WERI-Rb-1 (cell line): ENCODE measurements at regions not wholly inside any gene's neighbourhood (a gene's known extent, or its start where the extent isn't known, plus 50 kb on each side); places are given as distances from the start of the nearest gene placed in this dataset.

Source experiments
- DNase-seq: peaks from one replicate; pipeline ENCODE4 v3.0.0-alpha.2; 2020
- H3K27ac ChIP-seq: fragments of 250-450 bp; sonication (Bioruptor Pico); 2 replicates; pipeline ENCODE4 v1.5.1; 2020; ENCODE audit warnings: mild to moderate bottlenecking, moderate library complexity
- H3K27me3 ChIP-seq: fragments of 250-450 bp; sonication (Bioruptor Pico); 2 replicates; pipeline ENCODE4 v1.5.1; 2021; ENCODE audit warnings: mild to moderate bottlenecking, low read depth, moderate library complexity; ENCODE audit not compliant: insufficient read depth, severe bottlenecking
- H3K36me3 ChIP-seq: fragments of 250-450 bp; sonication (Bioruptor Pico); 2 replicates; pipeline ENCODE4 v1.5.1; 2020; ENCODE audit warnings: mild to moderate bottlenecking, moderate library complexity
- H3K4me3 ChIP-seq: 2 replicates; pipeline ENCODE4 v1.5.1; 2011; ENCODE audit warnings: low read depth, mild to moderate bottlenecking, control low read depth, low read length
- H3K9me3 ChIP-seq: fragments of 250-450 bp; sonication (Bioruptor Pico); 2 replicates; pipeline ENCODE4 v1.5.1; 2021; ENCODE audit warnings: mild to moderate bottlenecking, moderate library complexity; ENCODE audit not compliant: severe bottlenecking
- TF ChIP-seq, protein P1 (sequence below): IDR thresholded peaks from 2 replicates; pipeline ENCODE4 v1.5.1; 2011; ENCODE audit warnings: low read depth, mild to moderate bottlenecking, control low read depth, inconsistent platforms, low read length

DNA sequence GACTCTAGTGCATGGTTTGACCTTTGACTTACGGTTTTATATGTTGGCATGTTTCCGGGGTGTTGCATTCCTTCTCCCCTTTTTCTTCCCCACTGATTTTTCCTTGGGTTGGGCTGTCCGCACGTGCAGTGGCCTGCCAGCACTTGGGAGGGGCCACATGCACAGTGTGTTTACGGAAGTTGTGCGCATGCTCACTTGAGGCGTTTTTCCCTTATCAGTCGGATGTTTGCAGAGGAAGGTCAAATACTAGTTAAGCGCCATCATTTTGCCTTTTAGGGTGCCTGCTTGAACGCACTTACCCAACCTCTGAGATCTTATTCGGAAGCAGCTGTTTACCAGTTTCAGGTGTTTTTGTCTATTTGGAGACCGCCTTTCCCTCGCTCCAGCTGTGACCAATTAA is 653.9 kb upstream of the AADAT start:
- TF ChIP-seq, protein P1, sequence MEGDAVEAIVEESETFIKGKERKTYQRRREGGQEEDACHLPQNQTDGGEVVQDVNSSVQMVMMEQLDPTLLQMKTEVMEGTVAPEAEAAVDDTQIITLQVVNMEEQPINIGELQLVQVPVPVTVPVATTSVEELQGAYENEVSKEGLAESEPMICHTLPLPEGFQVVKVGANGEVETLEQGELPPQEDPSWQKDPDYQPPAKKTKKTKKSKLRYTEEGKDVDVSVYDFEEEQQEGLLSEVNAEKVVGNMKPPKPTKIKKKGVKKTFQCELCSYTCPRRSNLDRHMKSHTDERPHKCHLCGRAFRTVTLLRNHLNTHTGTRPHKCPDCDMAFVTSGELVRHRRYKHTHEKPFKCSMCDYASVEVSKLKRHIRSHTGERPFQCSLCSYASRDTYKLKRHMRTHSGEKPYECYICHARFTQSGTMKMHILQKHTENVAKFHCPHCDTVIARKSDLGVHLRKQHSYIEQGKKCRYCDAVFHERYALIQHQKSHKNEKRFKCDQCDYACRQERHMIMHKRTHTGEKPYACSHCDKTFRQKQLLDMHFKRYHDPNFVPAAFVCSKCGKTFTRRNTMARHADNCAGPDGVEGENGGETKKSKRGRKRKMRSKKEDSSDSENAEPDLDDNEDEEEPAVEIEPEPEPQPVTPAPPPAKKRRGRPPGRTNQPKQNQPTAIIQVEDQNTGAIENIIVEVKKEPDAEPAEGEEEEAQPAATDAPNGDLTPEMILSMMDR: no peak
- Histone ChIP-seq H3K36me3 (no peaks in the 10 kb centered on the region), H3K4me3 (no peak overlapping the region), H3K9me3 (no peaks in the 10 kb centered on the region), H3K27me3 (no peaks in the 10 kb centered on the region), H3K27ac (no peak overlapping the region)
- DNase-seq: no peak

DNA sequence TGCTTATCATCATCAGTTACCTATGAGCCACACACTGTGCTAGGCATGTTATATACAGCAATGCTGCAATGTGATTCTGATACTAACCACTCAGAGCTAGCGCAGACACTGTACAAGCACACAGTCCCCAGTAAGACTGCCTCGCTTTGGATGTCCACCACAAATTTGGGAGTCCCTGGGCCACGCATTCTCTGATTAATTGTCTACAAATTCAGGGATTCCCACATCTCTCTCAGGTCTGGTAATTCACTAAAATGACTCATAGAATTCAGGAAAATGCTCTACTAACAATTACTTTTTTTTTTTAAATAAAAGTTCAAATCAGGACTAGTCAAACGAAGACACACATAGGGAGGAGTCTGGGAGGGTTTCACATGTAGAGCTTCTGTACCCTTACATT is 652.1 kb upstream of the AADAT start:
- TF ChIP-seq, protein P1: no peak
- Histone ChIP-seq H3K27me3 (no peaks in the 10 kb centered on the region), H3K4me3 (no peak overlapping the region), H3K9me3 (no peaks in the 10 kb centered on the region), H3K36me3 (no peaks in the 10 kb centered on the region), H3K27ac (no peak overlapping the region)
- DNase-seq: no peak

DNA sequence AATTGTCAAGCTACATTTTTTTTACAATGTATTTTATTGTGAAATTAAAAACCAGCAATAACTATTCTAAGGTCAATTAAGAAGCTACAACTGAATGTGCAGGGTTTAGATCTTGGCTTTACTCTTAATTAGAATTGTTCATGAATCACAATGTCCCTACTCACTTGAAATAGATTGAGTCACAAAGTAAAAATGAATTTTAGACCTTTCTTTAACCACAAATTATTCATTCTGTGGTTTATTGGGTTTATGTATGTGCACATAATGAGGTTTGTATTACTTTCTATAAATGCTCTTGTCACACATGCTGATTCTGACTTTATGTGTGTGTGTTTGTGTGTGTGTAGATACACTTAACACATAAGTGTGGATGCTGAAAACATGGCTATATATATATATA is 647.0 kb upstream of the AADAT start:
- TF ChIP-seq, protein P1: no peak
- H3K9me3 ChIP-seq: no peaks in the 10 kb centered on the region
- H3K27ac ChIP-seq: no peak overlapping the region
- H3K4me3 ChIP-seq: no peak overlapping the region
- no peaks in the 10 kb centered on the region for H3K36me3 ChIP-seq
- H3K27me3 ChIP-seq: no peaks in the 10 kb centered on the region
- no peak for DNase-seq

DNA sequence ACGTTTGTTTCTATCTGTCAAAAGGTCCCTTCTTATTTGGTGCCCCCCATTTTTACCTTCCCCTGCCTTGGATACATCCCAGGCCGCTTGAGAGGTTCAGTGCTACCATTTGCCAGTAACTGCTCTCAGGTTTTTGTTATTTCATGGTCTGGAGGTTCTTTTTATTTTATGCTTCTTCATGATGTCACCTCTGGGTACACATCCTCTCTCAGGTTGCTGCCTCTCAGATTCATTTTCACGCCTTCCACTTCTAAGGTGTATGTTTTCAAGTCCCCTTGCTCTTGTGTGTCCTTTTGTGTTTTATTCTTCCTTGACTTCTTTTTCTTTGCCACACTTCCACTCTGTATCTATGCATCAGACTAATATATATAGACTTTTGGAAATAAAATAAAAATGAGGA is 640.1 kb upstream of the AADAT start:
- Histone ChIP-seq H3K4me3 (no peak overlapping the region), H3K27ac (no peak overlapping the region), H3K36me3 (no peaks in the 10 kb centered on the region), H3K9me3 (no peaks in the 10 kb centered on the region), H3K27me3 (no peaks in the 10 kb centered on the region)
- DNase-seq: no peak
- TF ChIP-seq, protein P1: no peak

DNA sequence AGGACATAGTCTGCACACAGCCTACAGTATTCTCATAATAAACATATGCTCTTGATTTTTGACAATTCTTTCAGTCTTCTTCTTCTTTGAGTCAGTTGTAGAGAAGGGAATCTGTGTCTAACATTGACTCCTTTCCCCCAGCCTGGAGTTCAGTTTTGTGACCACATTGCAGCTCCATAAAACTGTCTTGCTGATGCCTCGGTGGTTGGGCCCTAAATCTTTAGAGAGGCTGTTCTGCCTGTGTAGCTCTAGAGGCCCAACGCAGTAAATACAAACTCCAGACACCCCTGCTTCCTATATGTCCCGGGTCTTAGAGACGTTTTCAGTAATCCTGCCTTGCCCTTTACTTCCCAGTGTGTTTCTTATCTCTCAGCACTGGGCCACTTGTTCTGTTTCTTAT is 639.5 kb upstream of the AADAT start:
- H3K27me3 ChIP-seq: no peaks in the 10 kb centered on the region
- TF ChIP-seq, protein P1: no peak
- no peaks in the 10 kb centered on the region for H3K9me3 ChIP-seq
- DNase-seq: no peak
- H3K27ac ChIP-seq: no peak overlapping the region
- no peak overlapping the region for H3K4me3 ChIP-seq
- H3K36me3 ChIP-seq: no peaks in the 10 kb centered on the region

DNA sequence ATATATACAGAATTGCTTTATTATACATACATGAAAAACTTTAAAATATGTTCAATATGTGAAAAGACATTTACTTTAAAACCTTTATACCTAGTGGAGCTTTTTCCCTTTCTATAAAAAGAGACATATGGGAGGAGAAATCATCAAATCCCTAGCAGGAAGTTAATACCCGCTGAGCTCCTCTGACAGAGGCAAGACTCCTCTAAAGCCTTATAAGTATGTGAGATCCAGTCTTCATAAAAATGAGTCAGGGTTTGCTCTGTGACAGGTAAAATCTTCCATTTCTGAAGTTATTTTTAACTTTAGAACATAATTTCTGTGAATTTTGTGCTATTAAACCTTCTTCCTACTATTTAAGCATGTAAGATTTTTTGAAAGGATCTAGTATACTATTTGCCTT is 634.4 kb upstream of the AADAT start:
- no peak overlapping the region for H3K4me3 ChIP-seq
- H3K27me3 ChIP-seq: no peaks in the 10 kb centered on the region
- peaks cover 6% of the 10 kb centered on the region for H3K9me3 ChIP-seq
- TF ChIP-seq, protein P1: no peak
- H3K36me3 ChIP-seq: no peaks in the 10 kb centered on the region
- H3K27ac ChIP-seq: no peak overlapping the region
- peak; percentile 51 for DNase-seq
